ENCODE measurements at regions not wholly inside any gene's neighbourhood (a gene's known extent, or its start where the extent isn't known, plus 50 kb on each side); places are given as distances from the start of the nearest gene placed in this dataset.

GRCh38 chr21:38622081-38622826, 124.0 kb upstream of the ERG start:
- Histone ChIP-seq H3K27me3 (ENCODE audit: control insufficient read depth in 2 of 2, insufficient read depth in 2 of 2, low read length in 2 of 2) (no peaks in the 10 kb centered on the region), H4K20me1 (replicated peaks; ENCODE audit: control insufficient read depth, extremely low read depth, insufficient read depth, low read length) (no peaks in the 10 kb centered on the region)
- no peak for FAIRE-seq

DNA sequence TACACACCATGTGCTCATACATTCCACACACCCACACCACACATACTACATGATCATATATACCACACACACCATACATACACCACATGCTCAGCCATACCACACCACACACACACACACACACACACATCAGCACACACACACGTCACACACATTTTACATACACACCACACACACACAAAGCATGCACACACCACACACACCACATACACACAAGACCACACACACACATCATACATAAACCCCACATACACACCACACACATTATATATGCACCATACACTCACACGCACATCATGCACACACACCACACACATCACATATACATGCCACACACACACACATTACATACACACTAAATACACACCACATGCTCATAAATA, 124.5 kb upstream of the ERG start:
- Histone ChIP-seq H3K4me2 (ENCODE audit: insufficient read depth, low read length) (no peak overlapping the region), H3K27ac (ENCODE audit: insufficient read depth, low read depth, low read length) (no peak overlapping the region), H4K20me1 (replicated peaks; ENCODE audit: control insufficient read depth, extremely low read depth, insufficient read depth, low read length) (no peaks in the 10 kb centered on the region), H3K9me1 (replicated peaks; ENCODE audit: control insufficient read depth, extremely low read depth, insufficient read depth, low read length) (no peaks in the 10 kb centered on the region), H3K36me3 (ENCODE audit: control insufficient read depth in 2 of 2, extremely low read depth in 1 of 2, insufficient read depth in 2 of 2, low read length in 2 of 2) (no peaks in the 10 kb centered on the region), H3K9me3 (replicated peaks; ENCODE audit: control insufficient read depth, insufficient read depth, low read length) (no peaks in the 10 kb centered on the region), H2AFZ (ENCODE audit: low read depth, low read length) (no peak overlapping the region), H3K27me3 (ENCODE audit: control insufficient read depth in 2 of 2, insufficient read depth in 2 of 2, low read length in 2 of 2) (peaks cover 1 to 3% of the 10 kb centered on the region in 2 experiments), H3K4me3 (replicated peaks in 1 of 3; ENCODE audit: insufficient read depth in 1 of 3, low read depth in 1 of 3, low read length in 3 of 3) (no peak overlapping the region), H3K79me2 (ENCODE audit: control insufficient read depth, insufficient read depth, low read length) (no peaks in the 10 kb centered on the region), H3K4me1 (ENCODE audit: control insufficient read depth, extremely low read depth, insufficient read depth, low read length) (no peaks in the 10 kb centered on the region), H3K9ac (replicated peaks; ENCODE audit: extremely low read depth, insufficient read depth, low read length) (no peak overlapping the region)
- intact Hi-C loops (cut with micrococcal nuclease) = no loop called here
- dilution Hi-C loops (cut with MboI; ENCODE audit: extremely low pct_ligation_motif_present, low sequenced_read_pairs) = no loop called here
- no TSS peak for BruUV-seq (replicated peaks)
- ChIA-PET CTCF (no interaction called here), POLR2A (no interaction called here)
- FAIRE-seq (no peak), DNase-seq (ENCODE audit: low read depth, low spot score) (no peak)
- TF ChIP-seq GATA2 (IDR thresholded peaks at IDR 0.05; ENCODE audit: insufficient read depth, insufficient read length, low read depth, low read length) (no peak), POLR2AphosphoS5 (IDR thresholded peaks at IDR 0.05; ENCODE audit: insufficient read depth, low read depth, low read length) (no peak), POLR2A (IDR thresholded peaks at IDR 0.05; ENCODE audit: low read depth, low read length) (no peak), EZH2 (IDR thresholded peaks at IDR 0.05; ENCODE audit: borderline replicate concordance, low read depth, low read length, severe bottlenecking) (no peak), MYC (IDR thresholded peaks at IDR 0.05; ENCODE audit: low read depth, low read length) (no peak), FOS (IDR thresholded peaks at IDR 0.05; ENCODE audit: borderline replicate concordance, insufficient read depth, low read length) (no peak), CTCF (IDR thresholded peaks at IDR 0.05; ENCODE audit: extremely low read depth in 1 of 2, insufficient read depth in 1 of 2, low read depth in 1 of 2, low read length in 2 of 2) (no peak), JUN (IDR thresholded peaks at IDR 0.05; ENCODE audit: borderline replicate concordance, insufficient read depth, insufficient read length, low read depth) (no peak)
- TF ChIP-seq, protein P1, sequence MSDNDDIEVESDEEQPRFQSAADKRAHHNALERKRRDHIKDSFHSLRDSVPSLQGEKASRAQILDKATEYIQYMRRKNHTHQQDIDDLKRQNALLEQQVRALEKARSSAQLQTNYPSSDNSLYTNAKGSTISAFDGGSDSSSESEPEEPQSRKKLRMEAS (IDR thresholded peaks at IDR 0.05; ENCODE audit: insufficient read depth, insufficient read length) = no peak

More at GRCh38 chr21:38622081-38622826, 124.0 kb upstream of the ERG start:
- dilution Hi-C loops (cut with MboI; ENCODE audit: extremely low pct_ligation_motif_present, low sequenced_read_pairs) = no loop called here
- no peaks in the 10 kb centered on the region for H3K79me2 ChIP-seq (ENCODE audit: control insufficient read depth, insufficient read depth, low read length)
- H3K9me1 ChIP-seq (replicated peaks; ENCODE audit: control insufficient read depth, extremely low read depth, insufficient read depth, low read length) = no peaks in the 10 kb centered on the region
- intact Hi-C loops (cut with micrococcal nuclease) = no loop called here
- POLR2A ChIA-PET = no interaction called here
- no peaks in the 10 kb centered on the region for H3K36me3 ChIP-seq (ENCODE audit: control insufficient read depth in 2 of 2, extremely low read depth in 1 of 2, insufficient read depth in 2 of 2, low read length in 2 of 2)
- TF ChIP-seq FOS (IDR thresholded peaks at IDR 0.05; ENCODE audit: borderline replicate concordance, insufficient read depth, low read length) (no peak), JUN (IDR thresholded peaks at IDR 0.05; ENCODE audit: borderline replicate concordance, insufficient read depth, insufficient read length, low read depth) (no peak), MYC (IDR thresholded peaks at IDR 0.05; ENCODE audit: low read depth, low read length) (no peak), POLR2AphosphoS5 (IDR thresholded peaks at IDR 0.05; ENCODE audit: insufficient read depth, low read depth, low read length) (no peak), EZH2 (IDR thresholded peaks at IDR 0.05; ENCODE audit: borderline replicate concordance, low read depth, low read length, severe bottlenecking) (no peak), GATA2 (IDR thresholded peaks at IDR 0.05; ENCODE audit: insufficient read depth, insufficient read length, low read depth, low read length) (no peak)
- TF ChIP-seq, protein P1 (IDR thresholded peaks at IDR 0.05; ENCODE audit: insufficient read depth, insufficient read length) = no peak
- no peak for DNase-seq (ENCODE audit: low read depth, low spot score)
- CTCF ChIA-PET = no interaction called here
- no peak overlapping the region for H3K4me3 ChIP-seq (replicated peaks in 1 of 3; ENCODE audit: insufficient read depth in 1 of 3, low read depth in 1 of 3, low read length in 3 of 3)
- no peak overlapping the region for H2AFZ ChIP-seq (ENCODE audit: low read depth, low read length)
- no peak overlapping the region for H3K9ac ChIP-seq (replicated peaks; ENCODE audit: extremely low read depth, insufficient read depth, low read length)
- no peak overlapping the region for H3K27ac ChIP-seq (ENCODE audit: insufficient read depth, low read depth, low read length)
- no peaks in the 10 kb centered on the region for H3K9me3 ChIP-seq (replicated peaks; ENCODE audit: control insufficient read depth, insufficient read depth, low read length)
- no peak overlapping the region for H3K4me2 ChIP-seq (ENCODE audit: insufficient read depth, low read length)
- BruUV-seq (replicated peaks) = no TSS peak
- H3K4me1 ChIP-seq (ENCODE audit: control insufficient read depth, extremely low read depth, insufficient read depth, low read length) = no peaks in the 10 kb centered on the region

All from endothelial cell of umbilical vein (primary cell).